ENCODE measurements at regions not wholly inside any gene's neighbourhood (a gene's known extent, or its start where the extent isn't known, plus 50 kb on each side); places are given as distances from the start of the nearest gene placed in this dataset.
A peak's percentile ranks its signal among the peaks of the same experiment; 100 is the strongest.
"Not testable (repeated sequence)": the region's sequence is repeated elsewhere in the genome, so short reads cannot be mapped to it uniquely, and the experiment has no call there.

DNA sequence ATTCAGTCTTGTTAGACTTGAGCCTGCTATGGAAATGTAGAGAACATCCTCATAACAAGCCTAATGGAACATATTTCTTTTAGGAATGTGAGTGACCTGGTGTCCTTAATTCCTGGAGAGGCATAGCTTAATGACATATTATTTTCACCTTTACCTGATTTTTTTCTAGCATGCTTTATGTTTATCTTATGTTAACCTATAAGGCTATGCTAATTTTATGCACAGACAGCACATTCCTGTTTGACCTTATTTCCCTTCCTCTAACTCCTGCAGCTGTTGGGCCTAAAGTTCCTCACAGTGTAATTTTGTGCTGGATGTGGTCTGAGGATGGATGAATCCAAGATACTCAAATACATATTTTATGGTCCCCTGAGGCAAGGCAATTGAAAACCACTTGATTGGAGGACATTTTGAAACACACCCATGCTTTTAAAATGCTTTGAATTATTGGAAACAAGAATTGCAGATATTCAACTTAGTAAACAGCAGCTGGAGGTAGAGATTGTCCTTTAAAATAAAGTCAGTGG, 111.5 kb downstream of the LARP7 start:
- no peaks in the 10 kb centered on the region for H3K9me3 ChIP-seq
- no peaks in the 10 kb centered on the region for H3K27me3 ChIP-seq
- peaks cover 0 to 8% of the 10 kb centered on the region in 2 donors for H3K4me1 ChIP-seq
- TF ChIP-seq, protein P1, sequence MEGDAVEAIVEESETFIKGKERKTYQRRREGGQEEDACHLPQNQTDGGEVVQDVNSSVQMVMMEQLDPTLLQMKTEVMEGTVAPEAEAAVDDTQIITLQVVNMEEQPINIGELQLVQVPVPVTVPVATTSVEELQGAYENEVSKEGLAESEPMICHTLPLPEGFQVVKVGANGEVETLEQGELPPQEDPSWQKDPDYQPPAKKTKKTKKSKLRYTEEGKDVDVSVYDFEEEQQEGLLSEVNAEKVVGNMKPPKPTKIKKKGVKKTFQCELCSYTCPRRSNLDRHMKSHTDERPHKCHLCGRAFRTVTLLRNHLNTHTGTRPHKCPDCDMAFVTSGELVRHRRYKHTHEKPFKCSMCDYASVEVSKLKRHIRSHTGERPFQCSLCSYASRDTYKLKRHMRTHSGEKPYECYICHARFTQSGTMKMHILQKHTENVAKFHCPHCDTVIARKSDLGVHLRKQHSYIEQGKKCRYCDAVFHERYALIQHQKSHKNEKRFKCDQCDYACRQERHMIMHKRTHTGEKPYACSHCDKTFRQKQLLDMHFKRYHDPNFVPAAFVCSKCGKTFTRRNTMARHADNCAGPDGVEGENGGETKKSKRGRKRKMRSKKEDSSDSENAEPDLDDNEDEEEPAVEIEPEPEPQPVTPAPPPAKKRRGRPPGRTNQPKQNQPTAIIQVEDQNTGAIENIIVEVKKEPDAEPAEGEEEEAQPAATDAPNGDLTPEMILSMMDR (IDR thresholded peaks at IDR 0.05) = no peak
- no peaks in the 10 kb centered on the region for H3K36me3 ChIP-seq
- no peak for DNase-seq (ENCODE audit: low spot score)
- H3K4me3 ChIP-seq = no peak overlapping the region
- H3K27ac ChIP-seq = no peak overlapping the region

DNA sequence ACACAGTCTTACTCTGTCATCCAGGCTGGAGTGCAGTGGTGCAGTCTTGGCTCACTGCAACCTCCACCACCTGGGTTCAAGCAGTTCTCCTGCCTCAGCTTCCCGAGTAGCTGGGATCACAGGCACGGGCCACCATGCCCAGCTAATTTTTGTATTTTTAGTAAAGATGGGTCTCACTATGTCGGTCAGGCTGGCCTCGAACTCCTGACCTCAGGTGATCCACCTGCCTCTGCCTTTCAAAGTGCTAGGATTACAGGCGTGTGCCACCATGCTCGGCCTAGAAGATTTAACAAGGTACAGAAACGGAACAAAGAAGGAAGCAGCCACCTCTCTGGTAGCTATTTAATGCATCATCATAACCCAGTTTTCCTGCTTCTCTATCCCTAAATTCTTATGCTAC, 113.8 kb downstream of the LARP7 start:
- peak overlapping the region in 1 of 2 donors; percentile 59 for H3K27ac ChIP-seq
- H3K36me3 ChIP-seq; H3K4me3 ChIP-seq; H3K9me3 ChIP-seq; DNase-seq (ENCODE audit: low spot score); H3K4me1 ChIP-seq; H3K27me3 ChIP-seq: not testable (repeated sequence)

DNA sequence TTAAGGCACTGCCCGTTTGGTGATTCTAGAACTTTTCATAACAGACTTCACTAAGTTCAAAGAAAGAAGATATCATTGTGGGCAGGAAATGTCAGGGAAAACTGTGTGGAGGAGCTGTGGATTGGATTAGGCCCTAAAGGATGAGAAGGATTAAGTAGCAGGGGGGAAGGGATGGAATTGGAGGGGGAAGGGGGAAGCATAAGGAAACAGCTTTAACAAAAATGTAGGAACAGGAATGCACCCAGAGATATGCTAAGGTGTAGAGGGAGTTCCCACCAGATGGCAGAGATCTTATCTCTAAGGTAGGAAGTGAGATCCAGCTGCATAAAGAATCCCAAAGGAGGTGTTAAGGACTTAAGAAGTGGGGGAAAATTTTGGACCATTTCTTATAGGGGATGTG, 114.5 kb downstream of the LARP7 start:
- TF ChIP-seq, protein P1 (IDR thresholded peaks at IDR 0.05) = no peak
- H3K27ac ChIP-seq = no peak overlapping the region
- no peak overlapping the region for H3K4me3 ChIP-seq
- peaks cover 0 to 8% of the 10 kb centered on the region in 2 donors for H3K4me1 ChIP-seq
- no peaks in the 10 kb centered on the region for H3K36me3 ChIP-seq
- H3K27me3 ChIP-seq = no peaks in the 10 kb centered on the region
- no peaks in the 10 kb centered on the region for H3K9me3 ChIP-seq
- DNase-seq (ENCODE audit: low spot score) = no peak

DNA sequence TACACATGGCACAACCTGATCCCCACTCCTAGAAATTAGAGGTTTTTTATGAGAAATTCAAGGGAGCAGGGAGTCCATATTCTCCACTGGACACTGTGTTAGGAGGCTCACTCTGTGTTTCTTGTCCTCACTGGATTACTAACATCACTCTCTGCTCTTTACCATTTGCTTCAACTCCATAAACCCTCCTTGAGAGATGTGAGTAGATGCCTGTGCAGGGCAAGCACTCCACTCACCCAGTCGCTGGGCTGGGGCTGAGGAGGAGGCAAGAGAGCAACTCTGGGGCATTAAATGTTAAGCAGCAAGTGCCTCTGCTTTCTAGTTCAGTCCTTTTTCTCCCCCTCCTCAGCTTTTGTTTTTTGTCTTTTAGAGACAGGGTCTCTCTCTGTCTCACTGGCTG, 115.1 kb downstream of the LARP7 start:
- Histone ChIP-seq H3K9me3 (no peaks in the 10 kb centered on the region), H3K27ac (no peak overlapping the region), H3K4me1 (peaks cover 0 to 8% of the 10 kb centered on the region in 2 donors), H3K27me3 (no peaks in the 10 kb centered on the region), H3K4me3 (no peak overlapping the region), H3K36me3 (no peaks in the 10 kb centered on the region)
- TF ChIP-seq, protein P1 (IDR thresholded peaks at IDR 0.05) = no peak
- no peak for DNase-seq (ENCODE audit: low spot score)

DNA sequence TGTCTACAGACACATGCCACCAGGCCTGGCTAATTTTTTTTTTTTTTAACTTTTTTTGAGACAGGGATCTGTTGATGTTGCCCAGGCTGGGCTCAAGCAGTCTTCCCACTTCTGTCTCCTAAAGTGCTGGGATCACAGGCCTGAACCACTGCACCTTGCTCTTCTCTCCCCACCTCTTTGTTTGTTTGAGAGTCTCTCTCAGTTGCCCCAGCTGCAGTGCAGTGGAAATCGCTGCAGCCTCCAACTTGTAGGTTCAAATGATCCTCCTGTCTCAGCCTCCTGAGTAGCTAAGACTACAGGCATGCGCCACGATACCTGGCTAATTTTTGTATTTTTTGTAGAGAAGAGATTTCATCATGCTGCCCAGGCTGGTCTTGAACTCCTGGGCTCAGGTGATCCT, 115.6 kb downstream of the LARP7 start:
- DNase-seq (ENCODE audit: low spot score) = no peak
- TF ChIP-seq, protein P1 (IDR thresholded peaks at IDR 0.05) = no peak
- no peak overlapping the region for H3K4me3 ChIP-seq
- peaks cover 0 to 8% of the 10 kb centered on the region in 2 donors for H3K4me1 ChIP-seq
- H3K27me3 ChIP-seq = no peaks in the 10 kb centered on the region
- H3K9me3 ChIP-seq = no peaks in the 10 kb centered on the region
- no peaks in the 10 kb centered on the region for H3K36me3 ChIP-seq
- H3K27ac ChIP-seq = no peak overlapping the region

DNA sequence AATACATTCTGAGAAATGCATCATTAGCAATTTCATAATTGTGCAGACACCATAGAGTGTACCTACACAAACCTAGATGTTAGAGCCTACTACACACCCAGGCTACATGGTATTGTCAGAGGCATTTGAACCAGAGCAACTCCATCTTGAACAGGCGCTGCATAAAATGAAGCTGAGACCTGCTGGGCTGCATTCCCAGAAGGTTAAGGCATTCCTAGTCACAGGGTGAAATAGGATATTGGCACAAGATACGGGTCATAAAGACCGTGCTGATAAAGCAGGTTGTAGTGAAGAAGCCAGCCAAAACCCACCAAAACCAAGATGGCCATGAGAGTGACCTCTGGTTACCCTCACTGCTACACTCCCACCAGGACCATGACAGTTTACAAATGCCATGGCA, 116.4 kb downstream of the LARP7 start:
- Histone ChIP-seq H3K9me3 (no peaks in the 10 kb centered on the region), H3K36me3 (no peaks in the 10 kb centered on the region), H3K4me1 (peaks cover 0 to 8% of the 10 kb centered on the region in 2 donors), H3K4me3 (no peak overlapping the region), H3K27me3 (no peaks in the 10 kb centered on the region), H3K27ac (no peak overlapping the region)
- no peak for DNase-seq (ENCODE audit: low spot score)
- TF ChIP-seq, protein P1 (IDR thresholded peaks at IDR 0.05) = no peak
